ENCODE measurements at regions not wholly inside any gene's neighbourhood (a gene's known extent, or its start where the extent isn't known, plus 50 kb on each side); places are given as distances from the start of the nearest gene placed in this dataset.
"Not testable (repeated sequence)": the region's sequence is repeated elsewhere in the genome, so short reads cannot be mapped to it uniquely, and the experiment has no call there.

GRCh38 chr15:67944010-67944641 is 104.3 kb upstream of the RNU6-1 start:
- DNase-seq (ENCODE audit: low read depth in 2 of 2) = no peak

- DNase-seq (ENCODE audit: low read depth in 2 of 2) = no peak
These were observed 105.3 kb upstream of the RNU6-1 start for GRCh38 chr15:67945131-67945530.

- no peak for DNase-seq (ENCODE audit: low read depth in 2 of 2)
These were observed 106.3 kb upstream of the RNU6-1 start for GRCh38 chr15:67945951-67946700.

GRCh38 chr15:67946701-67947100 is 106.9 kb upstream of the RNU6-1 start:
- no peak for DNase-seq (ENCODE audit: low read depth in 2 of 2)

GRCh38 chr15:67947254-67948039 is 106.7 kb upstream of the PIAS1 start:
- no peak for DNase-seq (ENCODE audit: low read depth in 2 of 2)

GRCh38 chr15:67948215-67948614 is 105.9 kb upstream of the PIAS1 start:
- DNase-seq (ENCODE audit: low read depth in 2 of 2) = no peak

- not testable (repeated sequence) for DNase-seq (ENCODE audit: low read depth in 2 of 2)
These were observed 102.9 kb upstream of the PIAS1 start for GRCh38 chr15:67951187-67951586.

- DNase-seq (ENCODE audit: low read depth in 2 of 2) = no peak
These were observed 100.8 kb upstream of the PIAS1 start for GRCh38 chr15:67953299-67953698.

GRCh38 chr15:67955252-67955651 is 98.9 kb upstream of the PIAS1 start:
- no peak for DNase-seq (ENCODE audit: low read depth in 2 of 2)

GRCh38 chr15:67957435-67958132 is 96.5 kb upstream of the PIAS1 start:
- DNase-seq (ENCODE audit: low read depth in 2 of 2) = no peak

GRCh38 chr15:67967871-67968431 is 86.2 kb upstream of the PIAS1 start:
- DNase-seq (ENCODE audit: low read depth in 2 of 2) = peak in 1 of 2 experiments; percentile 38

GRCh38 chr15:67968564-67968963 is 85.6 kb upstream of the PIAS1 start:
- no peak for DNase-seq (ENCODE audit: low read depth in 2 of 2)

GRCh38 chr15:67968966-67969365 is 85.1 kb upstream of the PIAS1 start:
- no peak for DNase-seq (ENCODE audit: low read depth in 2 of 2)

GRCh38 chr15:67969892-67970291 is 84.2 kb upstream of the PIAS1 start:
- no peak for DNase-seq (ENCODE audit: low read depth in 2 of 2)

GRCh38 chr15:67972377-67972776 is 81.7 kb upstream of the PIAS1 start:
- no peak for DNase-seq (ENCODE audit: low read depth in 2 of 2)

GRCh38 chr15:67973846-67974245 is 80.3 kb upstream of the PIAS1 start:
- no peak for DNase-seq (ENCODE audit: low read depth in 2 of 2)

- no peak for DNase-seq (ENCODE audit: low read depth in 2 of 2)
These were observed 77.5 kb upstream of the PIAS1 start for GRCh38 chr15:67976506-67977073.

- no peak for DNase-seq (ENCODE audit: low read depth in 2 of 2)
These were observed 76.6 kb upstream of the PIAS1 start for GRCh38 chr15:67977414-67978089.

- no peak for DNase-seq (ENCODE audit: low read depth in 2 of 2)
These were observed 74.8 kb upstream of the PIAS1 start for GRCh38 chr15:67979281-67979680.

- DNase-seq (ENCODE audit: low read depth in 2 of 2) = no peak
These were observed 73.9 kb upstream of the PIAS1 start for GRCh38 chr15:67980171-67980570.

Measured in fibroblast of skin of left biceps (primary cell).